Nucleus accumbens (tissue), 56 donors: ENCODE measurements at regions not wholly inside any gene's neighbourhood (a gene's known extent, or its start where the extent isn't known, plus 50 kb on each side); places are given as distances from the start of the nearest gene placed in this dataset.

ENCODE experiments used
- DNase-seq, 56 donors: peaks; one replicate each; lab custom pipeline; 2025; lab: John Stamatoyannopoulos, UW

DNA sequence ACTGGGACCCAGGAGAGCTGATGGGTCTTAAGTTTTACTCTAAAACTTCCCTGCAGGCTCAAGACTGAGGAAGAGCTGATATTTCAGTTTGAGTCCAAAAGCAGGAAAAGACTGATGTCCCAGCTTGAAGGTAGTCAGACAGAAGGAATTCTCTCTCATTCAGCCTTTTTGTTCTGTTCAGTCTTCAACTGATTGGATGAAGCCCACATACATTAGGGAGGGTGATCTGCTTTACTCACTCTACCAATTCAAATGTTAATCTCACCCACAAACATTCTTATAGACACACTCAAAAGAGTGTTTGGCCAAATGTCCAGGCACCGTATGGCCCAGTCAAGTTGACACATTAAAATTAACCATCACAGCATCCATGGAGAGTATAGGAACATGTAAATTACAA, 173.5 kb downstream of the KCNRG start:
- no peak for DNase-seq

DNA sequence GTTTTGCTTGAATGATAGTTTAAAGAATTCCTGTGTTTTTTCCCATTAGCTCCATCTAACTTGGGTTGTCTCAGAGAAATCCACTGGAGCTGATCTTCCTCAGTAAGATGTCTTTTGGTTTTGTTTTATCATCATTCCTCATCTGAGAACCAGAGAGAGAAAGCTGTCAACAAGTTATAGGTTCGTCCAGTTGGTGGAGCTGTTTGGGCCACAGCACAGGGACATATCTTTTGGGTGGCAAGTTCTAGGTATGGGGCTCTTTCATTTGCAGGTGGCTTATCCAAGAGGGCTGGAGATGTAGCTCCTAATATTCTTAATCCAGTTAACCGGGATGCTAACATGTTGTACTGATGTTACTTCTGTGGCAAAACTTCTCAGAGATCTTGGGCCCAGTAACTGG, 174.2 kb downstream of the KCNRG start:
- DNase-seq: no peak

DNA sequence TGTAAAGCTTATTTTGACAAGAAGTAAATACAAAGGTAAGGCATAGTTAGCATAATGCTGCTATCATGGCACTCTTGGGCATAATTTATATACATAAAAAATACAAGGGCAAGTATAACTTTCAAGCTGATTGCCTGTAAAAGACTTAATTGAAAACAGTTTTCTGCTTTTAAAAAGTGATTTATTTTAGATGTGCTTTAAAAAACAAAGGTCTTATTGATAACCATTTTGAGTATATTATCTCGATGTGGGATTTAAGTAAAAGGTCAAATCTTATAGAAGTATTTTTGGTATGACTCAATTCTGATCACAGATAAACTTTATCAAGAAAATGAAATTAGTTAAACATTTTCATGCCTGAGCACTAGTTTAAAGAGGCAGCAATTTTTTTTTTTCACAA, 175.8 kb downstream of the KCNRG start:
- no peak for DNase-seq

DNA sequence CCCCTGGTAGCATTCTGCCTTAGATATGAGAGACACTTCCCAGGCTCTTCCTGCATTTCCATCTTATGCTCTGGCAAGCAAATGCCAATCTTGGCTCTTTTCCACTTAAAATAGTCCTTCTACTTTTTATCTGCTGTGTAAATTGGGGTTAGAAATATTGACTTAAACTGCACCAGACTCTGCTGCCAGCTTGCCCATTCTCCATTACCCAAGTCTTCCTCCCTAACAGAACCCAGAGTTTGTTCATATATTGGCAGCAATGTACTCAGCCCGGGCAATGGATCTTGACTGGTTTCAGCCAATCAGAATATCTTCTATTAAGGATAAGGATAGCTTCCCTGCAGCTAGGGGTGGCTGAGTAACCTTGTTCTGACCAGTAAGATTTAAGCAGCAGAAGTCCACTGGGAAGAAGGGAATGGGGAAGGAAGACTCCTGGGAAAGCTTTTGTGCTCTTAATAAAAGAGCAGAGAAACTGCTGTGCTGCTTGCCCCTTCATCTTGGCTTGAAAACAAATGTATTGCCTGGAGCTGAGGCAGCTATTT, 177.1 kb downstream of the KCNRG start:
- no peak for DNase-seq

DNA sequence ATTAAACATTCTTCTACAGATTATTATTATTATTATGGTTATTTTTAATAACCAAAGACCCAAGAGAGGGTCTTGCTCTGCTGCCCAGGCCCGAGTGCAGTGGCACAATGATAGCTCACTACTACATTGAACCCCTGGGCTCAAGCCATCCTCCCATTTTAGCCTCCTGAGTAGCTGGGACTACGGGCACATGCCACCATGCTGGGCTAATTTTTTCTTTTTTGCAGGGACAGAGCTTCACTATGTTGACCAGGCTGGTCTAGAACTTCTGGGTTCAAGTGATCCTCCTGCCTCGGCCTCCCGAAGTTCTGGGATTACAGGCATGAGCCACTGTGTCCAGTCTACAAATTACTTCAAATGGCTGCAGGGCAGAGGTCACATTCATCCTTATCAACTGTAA, 179.8 kb downstream of the KCNRG start:
- no peak for DNase-seq

DNA sequence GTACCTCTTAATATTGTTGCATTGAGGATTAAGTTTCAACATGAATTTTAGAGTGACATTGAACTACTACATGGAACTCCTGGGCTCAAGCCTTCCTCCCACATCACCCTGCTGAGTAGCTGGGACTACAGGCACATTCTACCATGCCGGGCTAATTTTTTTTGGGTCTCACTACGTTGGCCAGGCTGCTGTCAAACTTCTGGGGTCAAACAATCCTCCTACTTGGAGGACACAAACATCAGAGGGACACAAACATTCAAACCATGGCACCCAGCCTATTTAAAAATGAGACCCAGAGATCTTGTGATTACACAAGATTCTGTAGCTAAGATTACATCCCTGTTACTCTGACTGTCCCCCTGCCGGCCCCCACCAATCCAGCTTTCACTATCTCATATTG, 180.9 kb downstream of the KCNRG start:
- no peak for DNase-seq

DNA sequence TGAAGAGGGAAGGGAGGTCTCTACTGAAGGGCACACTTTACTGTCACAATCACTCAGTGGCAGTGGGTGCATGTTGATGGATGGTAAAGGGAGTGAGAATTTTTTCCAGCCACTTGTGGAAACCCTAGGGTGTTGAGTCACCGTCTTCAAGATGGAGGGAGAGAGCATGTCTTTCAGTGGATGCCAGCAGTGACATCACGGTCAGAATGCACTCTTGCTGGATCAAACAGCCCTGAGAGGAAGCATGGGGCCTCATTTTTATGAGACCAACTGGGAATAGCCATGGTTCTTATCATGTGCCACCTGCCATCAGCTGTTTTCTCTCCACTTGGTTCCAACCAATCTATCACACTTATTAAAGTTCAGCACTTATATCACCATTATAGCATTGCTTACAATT, 182.5 kb downstream of the KCNRG start:
- DNase-seq: no peak

DNA sequence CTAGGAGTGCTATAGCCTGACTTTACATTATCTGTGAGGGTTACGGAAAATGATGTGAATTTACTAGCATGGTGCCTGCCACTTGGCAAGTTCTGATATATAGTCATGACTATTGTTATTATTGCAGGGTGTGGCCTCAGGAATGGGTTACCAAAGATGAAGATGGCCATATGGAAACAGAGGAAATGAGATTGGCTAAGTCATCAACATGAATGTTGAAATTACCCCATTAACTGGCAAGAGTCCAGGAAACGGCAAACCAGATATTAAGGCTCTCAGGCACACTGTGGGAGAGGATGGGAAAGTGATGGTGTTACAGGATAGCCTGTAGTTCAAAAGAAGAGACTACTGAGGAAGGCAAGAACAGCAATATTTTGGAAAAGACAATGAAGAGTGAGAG, 183.3 kb downstream of the KCNRG start:
- no peak for DNase-seq

DNA sequence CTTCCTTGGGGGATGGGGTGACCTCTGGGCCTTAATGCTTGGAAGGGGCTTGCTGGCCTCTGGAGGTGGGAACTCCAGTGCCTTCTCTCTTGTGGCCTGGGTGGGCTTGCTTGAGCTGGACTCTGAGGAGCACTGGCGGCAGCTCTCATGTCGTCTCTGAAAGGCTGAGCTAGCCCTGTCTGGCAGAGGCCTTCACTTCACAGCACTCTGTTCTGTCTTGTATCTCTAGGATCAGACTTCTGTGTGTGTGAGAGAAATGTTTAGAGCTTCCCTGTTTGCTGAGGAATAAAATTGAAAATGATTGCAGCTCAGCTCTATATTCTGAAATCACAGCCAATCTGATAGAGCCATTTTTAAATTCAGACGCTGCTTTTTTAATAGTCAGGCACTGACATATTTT, 185.3 kb downstream of the KCNRG start:
- no peak for DNase-seq

DNA sequence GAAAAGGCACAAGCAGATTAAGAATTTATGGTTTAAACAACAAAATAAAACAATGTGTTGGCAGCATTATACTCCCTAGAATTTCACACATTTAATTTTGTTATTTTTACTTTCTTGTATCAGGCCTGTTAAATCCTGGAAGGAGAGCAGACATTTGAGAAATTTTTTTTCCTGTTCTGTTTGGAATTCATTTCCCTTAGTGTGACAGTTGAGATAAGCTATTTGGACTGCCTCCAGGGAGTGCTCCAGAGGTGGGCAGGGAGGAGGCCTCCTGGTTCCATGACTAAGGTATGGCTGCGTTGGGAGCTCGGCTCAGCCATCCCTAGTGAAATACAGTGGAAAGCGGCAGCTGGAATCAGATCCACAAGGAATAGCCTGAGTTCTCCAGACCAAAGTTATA, 185.7 kb downstream of the KCNRG start:
- DNase-seq: no peak

DNA sequence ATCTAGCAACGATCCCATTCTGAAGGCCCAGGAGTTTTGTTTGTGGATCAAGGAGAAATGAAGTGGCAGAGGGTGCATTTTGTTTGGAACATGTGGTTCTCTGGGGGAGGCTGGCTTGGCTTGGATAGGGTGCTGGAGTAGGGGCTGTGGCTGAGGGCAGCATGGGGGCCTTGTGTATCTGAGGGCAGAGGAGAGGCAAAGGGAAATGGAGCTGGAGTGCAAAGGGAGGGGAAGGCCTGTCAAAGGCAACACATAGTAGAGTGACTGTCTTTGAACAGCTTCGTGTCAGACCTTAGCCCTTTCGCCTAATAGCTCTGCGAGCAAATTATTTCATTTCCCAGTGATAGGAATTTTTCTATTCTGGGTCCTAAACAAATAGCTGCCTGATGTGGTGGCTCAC, 187.2 kb downstream of the KCNRG start:
- DNase-seq: no peak

DNA sequence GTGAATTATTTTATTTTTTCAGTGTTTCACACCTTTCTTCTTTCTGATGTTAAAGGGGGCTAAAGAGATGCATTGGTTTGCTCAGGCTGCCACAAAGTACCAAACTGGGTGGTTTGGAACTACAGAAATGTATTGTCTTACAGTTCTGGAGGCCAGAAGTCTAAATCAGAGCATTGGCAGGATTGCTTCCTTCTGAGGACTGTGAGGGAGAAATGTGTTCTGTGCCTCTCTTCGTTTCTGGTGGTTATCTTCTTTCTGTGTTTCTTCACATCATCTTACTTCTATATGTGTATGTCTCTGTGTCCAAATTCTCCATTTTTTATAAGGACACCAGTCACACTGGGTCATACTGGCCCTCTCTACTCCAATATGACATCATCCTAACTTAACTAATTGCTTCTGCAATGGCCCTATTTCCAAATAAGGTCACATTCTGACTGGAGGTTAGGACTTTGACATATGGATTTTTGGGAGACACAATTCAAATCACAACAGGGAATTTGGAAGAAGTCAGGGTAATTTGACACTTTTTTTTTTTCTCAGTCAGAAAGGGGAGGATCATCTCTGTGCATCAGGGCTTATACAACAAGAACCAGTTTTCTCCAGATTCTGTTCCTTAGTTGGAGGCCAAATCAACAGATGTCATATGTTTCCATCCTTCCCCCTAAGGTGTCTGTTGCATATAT, 188.2 kb downstream of the KCNRG start:
- no peak for DNase-seq

DNA sequence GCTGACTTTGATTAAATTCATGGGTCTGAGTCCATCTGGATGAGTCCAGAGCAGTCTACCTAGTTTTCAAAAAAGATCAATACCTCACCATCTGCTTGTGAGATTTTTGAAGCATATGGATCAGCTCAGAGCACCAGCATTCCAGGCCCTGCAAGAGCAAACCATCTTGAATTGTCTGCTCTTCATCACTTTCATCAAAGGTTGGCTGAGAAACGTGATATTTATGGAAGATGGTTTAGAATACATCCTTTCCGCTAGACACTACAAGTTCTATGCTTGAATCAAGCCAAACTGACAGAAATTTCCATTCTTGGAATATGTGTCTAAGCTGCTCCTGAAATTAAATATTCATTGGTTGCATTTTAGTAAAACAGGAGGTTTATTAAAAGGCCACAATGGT, 190.3 kb downstream of the KCNRG start:
- DNase-seq: no peak

DNA sequence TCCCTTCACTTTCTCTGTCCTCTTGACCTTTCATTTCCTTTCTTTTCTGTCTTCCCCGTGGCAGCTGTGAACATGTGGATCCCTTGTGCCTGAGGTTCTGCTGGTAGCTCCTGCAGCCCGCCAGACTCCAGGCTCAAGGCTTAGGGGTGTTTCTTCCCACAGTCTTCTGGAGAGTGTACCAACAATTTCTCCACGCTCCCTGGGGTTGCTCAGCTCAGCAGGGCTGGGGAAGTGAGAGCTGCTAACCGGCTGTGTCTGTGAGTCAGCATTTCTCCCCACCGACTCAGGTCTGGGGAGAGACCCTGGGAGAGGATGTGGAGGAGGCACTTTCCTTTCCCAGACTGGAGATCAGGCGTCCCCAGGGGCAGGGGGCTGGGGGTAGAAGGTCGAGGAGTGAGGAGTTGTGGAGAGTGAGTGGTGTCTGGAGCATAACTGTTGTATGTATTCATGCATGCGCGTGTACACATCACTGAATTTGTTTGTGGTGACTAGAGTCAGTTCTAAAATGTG, 193.6 kb downstream of the KCNRG start:
- DNase-seq: peak in 3 of 56 donors; percentile 3 to 13 (median 5)

DNA sequence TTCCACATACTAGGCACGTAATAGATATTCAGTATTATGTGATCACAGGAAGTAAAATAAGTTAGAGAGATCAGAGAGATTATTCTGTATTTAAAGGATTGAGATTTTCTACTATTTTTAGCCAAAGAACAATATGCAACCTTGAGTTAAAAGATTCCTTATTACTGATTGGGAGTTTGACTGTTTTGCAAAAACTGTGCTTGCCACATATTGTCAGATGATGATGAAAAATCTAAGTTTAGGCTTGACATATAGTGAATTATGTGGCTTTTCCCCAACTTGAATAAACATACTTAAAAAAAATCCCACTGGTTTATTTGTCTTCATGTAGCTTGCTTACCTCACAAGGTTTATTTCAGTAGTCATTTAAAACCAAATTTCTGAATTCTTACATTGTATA, 194.4 kb downstream of the KCNRG start:
- DNase-seq: no peak

DNA sequence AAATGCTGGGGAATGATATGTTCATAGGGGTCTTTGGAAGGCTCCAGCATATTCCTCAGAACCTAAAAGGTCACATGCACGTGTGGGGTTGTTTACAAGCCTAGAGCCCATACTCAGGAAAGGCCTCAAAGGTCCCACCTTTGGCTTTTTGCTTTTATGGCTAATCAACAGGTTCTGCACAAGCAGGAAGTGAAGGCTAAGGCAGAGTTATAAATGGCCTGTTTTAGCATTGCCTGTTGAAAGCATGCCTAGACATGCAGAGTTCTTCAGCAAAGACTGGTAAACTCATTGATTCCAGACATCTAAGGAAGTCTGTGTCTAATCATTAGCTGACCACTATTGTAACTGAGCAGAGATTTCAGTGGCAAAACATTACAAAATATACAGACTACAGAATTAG, 198.3 kb downstream of the KCNRG start:
- no peak for DNase-seq

DNA sequence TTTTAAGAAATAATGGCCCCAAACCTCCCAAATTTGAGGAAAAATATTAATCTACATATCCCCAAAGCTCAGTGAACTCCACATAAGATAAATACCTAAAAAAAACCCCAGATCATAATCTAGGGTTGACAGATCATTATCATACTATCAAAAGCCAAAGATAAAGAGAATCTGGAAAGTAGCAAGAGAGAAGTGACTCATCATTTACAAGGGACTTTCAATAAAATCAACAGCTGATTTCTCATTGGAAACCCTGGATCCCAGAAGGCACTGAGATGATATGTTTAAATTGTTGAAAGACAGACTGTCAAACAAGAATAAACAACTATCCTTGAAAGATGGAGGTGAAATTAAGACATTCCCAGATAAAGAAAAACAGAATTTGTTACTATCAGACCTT, 199.3 kb downstream of the KCNRG start:
- DNase-seq: no peak

DNA sequence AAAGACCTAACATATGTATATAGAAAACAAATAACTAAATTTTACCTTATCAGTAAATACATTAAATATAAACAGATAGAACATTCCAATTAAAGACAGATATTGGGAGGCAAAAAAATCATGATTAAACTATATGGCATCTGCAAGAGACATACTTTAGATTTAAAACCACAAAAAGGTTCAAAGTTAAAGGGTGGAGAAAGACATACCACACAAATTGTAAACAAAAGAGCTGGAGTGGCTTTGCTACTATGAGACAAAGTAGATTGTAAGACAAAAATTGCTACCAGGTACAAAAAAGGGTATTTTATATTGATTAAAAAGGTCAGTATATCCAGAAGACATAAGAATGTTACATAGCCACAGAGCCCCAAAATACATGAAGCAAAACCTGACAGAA, 200.2 kb downstream of the KCNRG start:
- no peak for DNase-seq

DNA sequence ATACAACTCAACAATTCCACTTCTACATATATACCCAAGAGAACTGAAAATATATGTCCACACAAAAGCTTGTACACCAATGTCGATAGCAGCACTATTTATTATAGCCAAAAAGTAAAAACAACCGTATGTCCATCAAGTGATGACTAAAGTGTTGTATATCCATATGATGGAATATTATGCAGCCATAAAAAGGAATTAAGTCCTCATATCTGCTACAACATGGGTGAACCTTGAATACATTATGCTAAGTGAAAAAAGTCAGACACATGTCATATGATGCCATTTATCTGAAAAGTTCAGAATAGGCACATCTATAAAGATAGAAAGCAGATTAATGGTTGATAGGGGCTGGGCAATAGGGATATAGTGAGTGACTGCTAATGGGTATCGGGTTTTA, 204.5 kb downstream of the KCNRG start:
- DNase-seq: no peak

DNA sequence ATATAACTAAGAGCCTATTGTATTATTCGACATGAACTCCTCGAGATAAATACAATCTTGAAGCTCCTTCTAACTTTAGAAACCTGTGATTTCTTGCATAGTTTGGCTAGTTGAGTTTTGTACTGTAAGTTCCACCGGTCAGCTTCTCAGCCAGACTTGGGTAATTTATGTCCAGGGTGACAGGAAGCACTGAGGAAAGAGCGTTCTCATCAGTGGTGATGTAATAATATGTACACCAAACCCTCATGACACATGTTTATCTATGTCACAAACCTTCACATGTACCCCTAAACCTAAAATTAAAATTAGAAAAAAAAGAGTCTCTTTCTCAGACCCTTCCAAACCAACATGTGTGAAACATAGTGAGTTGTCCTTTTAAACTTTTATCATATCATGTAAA, 205.7 kb downstream of the KCNRG start:
- DNase-seq: no peak

DNA sequence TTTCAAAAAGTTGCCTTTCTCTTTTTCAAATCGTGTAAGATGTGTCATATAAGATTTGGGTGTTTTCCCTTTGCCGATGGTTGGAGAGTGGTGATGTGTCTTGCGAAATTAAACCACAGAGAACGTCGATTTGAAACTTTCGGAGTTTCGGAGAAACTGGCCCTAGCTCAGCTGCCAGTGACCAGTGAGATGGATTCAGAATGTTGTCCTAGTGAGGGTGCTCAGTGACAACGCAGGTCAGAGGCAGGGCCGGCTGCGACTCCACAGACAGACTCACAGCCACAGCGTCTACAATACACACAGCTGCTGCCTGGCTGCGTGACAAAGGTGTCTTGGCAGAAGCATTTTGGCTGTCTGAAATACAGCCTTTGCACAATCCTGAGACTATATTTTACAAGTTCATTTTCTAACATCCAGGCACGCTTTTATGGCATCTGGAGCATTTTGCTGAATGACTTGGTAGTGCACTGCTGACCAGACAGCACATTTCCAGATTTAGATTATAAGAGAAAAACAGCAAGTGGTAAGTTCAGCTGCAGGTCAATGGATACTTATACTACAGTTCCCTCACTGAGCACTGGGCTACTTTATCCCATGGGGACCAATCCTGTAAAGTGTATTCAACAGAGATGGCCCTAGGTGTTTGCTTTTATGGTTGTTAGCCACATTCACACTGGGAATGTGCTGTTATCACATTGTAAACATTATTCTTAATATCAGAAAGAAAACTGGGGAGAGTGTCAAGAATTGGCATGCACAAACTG, 207.5 kb downstream of the KCNRG start:
- peak in 24 of 56 donors; percentile 2 to 51 (median 16) for DNase-seq

DNA sequence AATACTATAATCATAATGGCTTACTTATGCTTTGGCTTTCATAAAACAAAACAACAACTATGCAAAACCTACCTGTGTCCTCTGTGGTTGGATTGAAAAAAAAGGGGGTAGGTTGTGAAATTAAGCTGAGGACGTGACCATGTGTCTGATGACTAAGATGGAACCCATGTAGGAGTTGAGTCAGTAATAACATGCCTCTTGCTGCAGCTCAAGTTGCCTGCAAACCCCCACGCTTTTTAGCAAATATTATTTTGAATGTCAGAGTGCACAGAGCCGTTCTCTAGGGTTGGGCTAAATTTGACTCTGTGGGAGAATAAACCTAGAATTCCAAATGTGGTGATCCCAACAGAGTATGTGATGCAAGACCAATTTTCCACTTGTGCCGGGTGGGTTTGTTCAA, 209.3 kb downstream of the KCNRG start:
- DNase-seq: peak in 11 of 56 donors; percentile 1 to 62 (median 15)
